Right lobe of liver (tissue), 4 donors: ENCODE measurements at regions not wholly inside any gene's neighbourhood (a gene's known extent, or its start where the extent isn't known, plus 50 kb on each side); places are given as distances from the start of the nearest gene placed in this dataset.

Source experiments
- CTCF ChIP-seq, 4 donors: fragments of 200-600 bp in 3 of 4; fragments of 450-650 bp in 1 of 4; IDR thresholded peaks; one replicate each; pipeline versions ENCODE4 v1.5.1 to v1.8.0; 2016 to 2022; ENCODE audit warnings: antibody characterized with exemption in 4 of 4, mild to moderate bottlenecking in 2 of 4
- POLR2A ChIP-seq: fragments of 450-650 bp; IDR thresholded peaks from one replicate; pipeline ENCODE4 v1.6.1; 2017; ENCODE audit warnings: antibody characterized with exemption, mild to moderate bottlenecking
- donor health status: DM: no; HTN: no; CAD: no.
- donor health status: DM: no; HTN: no; CAD: no.
- donor health status: DM: no; HTN: yes; CAD: no.

GRCh38 chr6:90365002-90365401 is 68.4 kb upstream of the BACH2 start:
- TF ChIP-seq CTCF (IDR thresholded peaks at IDR 0.05) = no peak
- TF ChIP-seq POLR2A = no peak
